Mesenchymal stem cell (in vitro differentiated cells and primary cell): ENCODE measurements at regions not wholly inside any gene's neighbourhood (a gene's known extent, or its start where the extent isn't known, plus 50 kb on each side); places are given as distances from the start of the nearest gene placed in this dataset.
"Not testable (repeated sequence)": the region's sequence is repeated elsewhere in the genome, so short reads cannot be mapped to it uniquely, and the experiment has no call there.

ENCODE experiments used
- DNase-seq: peaks from one replicate; pipeline ENCODE4 v3.0.0-alpha.2; 2013
- H2AFZ ChIP-seq: one replicate; pipeline ENCODE4 v1.6.1; 2013; ENCODE audit warnings: low read depth, mild to moderate bottlenecking, control low read depth, inconsistent platforms, low read length, moderate library complexity
- H2AK5ac ChIP-seq: 2 replicates; pipeline ENCODE4 v1.6.1; 2013; ENCODE audit warnings: low read length, moderate library complexity, mild to moderate bottlenecking, inconsistent platforms; ENCODE audit not compliant: severe bottlenecking
- H2BK120ac ChIP-seq: one replicate; pipeline ENCODE4 v1.6.1; 2013; ENCODE audit warnings: low read depth, mild to moderate bottlenecking, inconsistent platforms, low read length, moderate library complexity
- H2BK12ac ChIP-seq, 2 experiments: one replicate each; pipeline ENCODE4 v1.6.1; 2013; ENCODE audit warnings: inconsistent platforms in 2 of 2, low read length in 2 of 2, mild to moderate bottlenecking in 2 of 2, moderate library complexity in 2 of 2, control low read depth in 1 of 2
- H2BK15ac ChIP-seq: one replicate; pipeline ENCODE4 v1.6.1; 2013; ENCODE audit warnings: mild to moderate bottlenecking, low read depth, inconsistent platforms; ENCODE audit not compliant: poor library complexity, severe bottlenecking
- H2BK5ac ChIP-seq: 2 replicates; pipeline ENCODE4 v1.6.1; 2013; ENCODE audit warnings: low read depth, mild to moderate bottlenecking, low read length, control low read depth, inconsistent platforms; ENCODE audit not compliant: poor library complexity, severe bottlenecking
- H3K14ac ChIP-seq, 2 experiments: one replicate each; pipeline ENCODE4 v1.6.1; 2013; ENCODE audit warnings: inconsistent platforms in 2 of 2, low read length in 2 of 2, control low read depth in 1 of 2, mild to moderate bottlenecking in 1 of 2, moderate library complexity in 1 of 2
- H3K18ac ChIP-seq, 2 experiments: one replicate each; pipeline ENCODE4 v1.6.1; 2013; ENCODE audit warnings: inconsistent platforms in 2 of 2, low read length in 2 of 2, control low read depth in 1 of 2, low read depth in 1 of 2, mild to moderate bottlenecking in 1 of 2
- H3K23ac ChIP-seq, 2 experiments: one replicate each; pipeline ENCODE4 v1.6.1; 2013; ENCODE audit warnings: inconsistent platforms in 2 of 2, low read length in 2 of 2, mild to moderate bottlenecking in 2 of 2, moderate library complexity in 2 of 2, control low read depth in 1 of 2
- H3K27ac ChIP-seq: 2 replicates; pipeline ENCODE4 v1.5.1; 2013; ENCODE audit warnings: mild to moderate bottlenecking, moderate library complexity, low read length, control low read depth, inconsistent platforms; ENCODE audit not compliant: poor library complexity, severe bottlenecking
- H3K27me3 ChIP-seq, 2 experiments: 2 replicates each; pipeline versions ENCODE4 v1.6.1 to v1.7.0; 2013; ENCODE audit warnings: low read length in 2 of 2, mild to moderate bottlenecking in 2 of 2, moderate library complexity in 2 of 2, control low read depth in 1 of 2, inconsistent platforms in 1 of 2; ENCODE audit not compliant: control insufficient read depth in 1 of 2, insufficient read depth in 1 of 2
- H3K36me3 ChIP-seq, 2 experiments: 2 replicates each; pipeline versions ENCODE4 v1.6.1 to v1.7.0; 2013; ENCODE audit warnings: low read length in 2 of 2, control low read depth in 1 of 2, inconsistent platforms in 1 of 2, low read depth in 1 of 2, mild to moderate bottlenecking in 1 of 2; ENCODE audit not compliant: insufficient read depth in 2 of 2, control insufficient read depth in 1 of 2
- H3K4ac ChIP-seq, 2 experiments: one replicate each; pipeline ENCODE4 v1.6.1; 2013; ENCODE audit warnings: inconsistent platforms in 2 of 2, low read length in 2 of 2, mild to moderate bottlenecking in 2 of 2, moderate library complexity in 2 of 2, control low read depth in 1 of 2, low read depth in 1 of 2
- H3K4me1 ChIP-seq: 2 replicates; pipeline ENCODE4 v1.6.1; 2013; ENCODE audit warnings: low read depth, low read length, control low read depth; ENCODE audit not compliant: control insufficient read depth, insufficient read depth
- H3K4me2 ChIP-seq: 2 replicates; pipeline ENCODE4 v1.6.1; 2013; ENCODE audit warnings: low read length, mild to moderate bottlenecking, inconsistent platforms; ENCODE audit not compliant: poor library complexity, severe bottlenecking
- H3K4me3 ChIP-seq, 2 experiments: 2 replicates each; pipeline versions ENCODE4 v1.5.1 to v1.7.0; 2013; ENCODE audit warnings: low read length in 2 of 2, mild to moderate bottlenecking in 2 of 2, control low read depth in 1 of 2, low read depth in 1 of 2; ENCODE audit not compliant: insufficient read depth in 1 of 2
- H3K79me1 ChIP-seq: replicated peaks from 2 replicates; pipeline ENCODE4 v1.6.1; 2013; ENCODE audit warnings: mild to moderate bottlenecking, control low read depth, low read length, inconsistent platforms; ENCODE audit not compliant: poor library complexity, severe bottlenecking
- H3K9ac ChIP-seq: 2 replicates; pipeline ENCODE4 v1.7.0; 2013; ENCODE audit warnings: mild to moderate bottlenecking, low read length, moderate library complexity
- H3K9me3 ChIP-seq: 2 replicates; pipeline ENCODE4 v1.7.0; 2013; ENCODE audit warnings: mild to moderate bottlenecking, low read length; ENCODE audit not compliant: control insufficient read depth
- H4K8ac ChIP-seq: one replicate; pipeline ENCODE4 v1.6.1; 2013; ENCODE audit warnings: inconsistent platforms, mild to moderate bottlenecking, low read length, moderate library complexity
- H4K91ac ChIP-seq: one replicate; pipeline ENCODE4 v1.6.1; 2013; ENCODE audit warnings: mild to moderate bottlenecking, low read length, inconsistent platforms
- WGBS: methylation state at CpG from one replicate; pipeline ENCODE4 v1.1.7; 2013; ENCODE audit warnings: mixed read lengths; 5-methylcytosine and 5-hydroxymethylcytosine counted together

DNA sequence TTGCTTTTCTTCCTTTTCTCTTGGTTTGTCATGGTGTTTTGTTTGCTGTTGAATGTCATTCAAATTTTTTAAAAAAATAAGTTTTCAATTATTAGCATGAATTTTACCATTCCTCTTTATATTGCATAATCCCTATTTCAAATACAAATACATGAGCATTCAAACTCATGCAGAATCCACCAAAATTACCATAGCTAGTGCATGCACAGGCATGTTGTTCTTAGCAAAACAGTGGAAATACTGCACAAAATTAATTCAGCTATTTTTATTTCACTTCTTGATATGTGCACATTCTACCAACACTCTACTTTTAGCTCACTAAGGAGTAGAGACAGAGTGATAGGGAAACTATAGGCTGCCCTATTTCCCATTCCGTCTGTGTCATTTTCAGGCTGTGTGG, 670.1 kb upstream of the LRRN3 start:
- H2BK5ac ChIP-seq: no peak overlapping the region
- H3K36me3 ChIP-seq: no peaks in the 10 kb centered on the region
- no peak overlapping the region for H3K23ac ChIP-seq
- no peak overlapping the region for H3K4me2 ChIP-seq
- no peak for DNase-seq
- H3K4me3 ChIP-seq: no peak overlapping the region
- H3K9ac ChIP-seq: no peak overlapping the region
- no peak overlapping the region for H3K14ac ChIP-seq
- no peak overlapping the region for H4K91ac ChIP-seq
- no peaks in the 10 kb centered on the region for H3K27me3 ChIP-seq
- peaks cover 2% of the 10 kb centered on the region for H3K4me1 ChIP-seq
- H2AFZ ChIP-seq: no peak overlapping the region
- no peak overlapping the region for H2AK5ac ChIP-seq
- no peak overlapping the region for H2BK12ac ChIP-seq
- H3K4ac ChIP-seq: no peak overlapping the region
- H2BK120ac ChIP-seq: no peak overlapping the region
- H3K9me3 ChIP-seq: no peaks in the 10 kb centered on the region
- no peaks in the 10 kb centered on the region for H3K79me1 ChIP-seq
- H2BK15ac ChIP-seq: no peak overlapping the region
- no peak overlapping the region for H4K8ac ChIP-seq
- no peak overlapping the region for H3K27ac ChIP-seq
- WGBS: 100% methylated on average over 1 of the region's 1 CpG
- H3K18ac ChIP-seq: no peak overlapping the region

DNA sequence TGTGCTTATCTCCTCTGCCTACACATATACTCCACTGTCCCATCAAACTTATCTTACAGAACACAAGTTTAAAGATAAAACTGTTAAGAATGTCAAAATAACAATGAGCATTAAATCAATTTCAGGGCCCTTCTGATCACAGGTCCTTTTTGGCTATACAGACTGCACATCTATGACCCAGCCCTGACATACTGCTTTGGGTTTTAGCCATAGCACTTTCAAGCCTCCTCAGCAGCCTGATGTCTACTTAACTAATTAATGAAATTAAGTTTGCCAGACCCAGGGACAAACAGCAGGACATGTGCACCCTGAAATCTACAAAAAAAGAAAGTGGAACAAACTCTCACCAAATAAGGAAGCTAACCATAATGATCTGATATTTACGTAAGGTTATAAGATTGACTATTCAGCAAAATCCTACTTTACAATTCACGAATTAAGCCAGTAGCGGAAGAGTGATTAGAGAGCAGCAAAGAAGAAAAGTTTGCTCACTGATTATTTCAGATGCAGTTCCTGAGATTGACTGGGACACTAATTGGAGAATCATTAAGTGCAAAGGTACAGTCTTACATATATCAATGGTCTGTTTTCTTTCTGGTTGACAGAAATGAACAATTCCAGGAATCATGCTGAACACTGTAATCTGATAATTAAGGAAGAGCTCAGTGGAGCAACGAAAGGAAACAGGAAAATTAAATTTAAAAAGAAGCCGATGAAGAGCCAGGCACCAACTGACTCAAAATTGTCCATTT, 669.3 kb upstream of the LRRN3 start:
- no peak overlapping the region for H2BK120ac ChIP-seq
- H4K8ac ChIP-seq: no peak overlapping the region
- H3K23ac ChIP-seq: no peak overlapping the region
- no peak overlapping the region for H2BK15ac ChIP-seq
- H3K79me1 ChIP-seq: no peaks in the 10 kb centered on the region
- no peak overlapping the region for H3K18ac ChIP-seq
- H3K36me3 ChIP-seq: no peaks in the 10 kb centered on the region
- no peak overlapping the region for H3K4ac ChIP-seq
- H4K91ac ChIP-seq: no peak overlapping the region
- no peak overlapping the region for H2AK5ac ChIP-seq
- peaks cover 2% of the 10 kb centered on the region for H3K4me1 ChIP-seq
- no peak overlapping the region for H3K14ac ChIP-seq
- no peak overlapping the region for H2BK12ac ChIP-seq
- no peaks in the 10 kb centered on the region for H3K9me3 ChIP-seq
- H2BK5ac ChIP-seq: no peak overlapping the region
- H3K4me2 ChIP-seq: no peak overlapping the region
- no peak overlapping the region for H3K9ac ChIP-seq
- DNase-seq: no peak
- WGBS: 98% methylated on average over 4 of the region's 5 CpGs
- no peak overlapping the region for H2AFZ ChIP-seq
- no peak overlapping the region for H3K4me3 ChIP-seq
- no peak overlapping the region for H3K27ac ChIP-seq
- no peaks in the 10 kb centered on the region for H3K27me3 ChIP-seq

DNA sequence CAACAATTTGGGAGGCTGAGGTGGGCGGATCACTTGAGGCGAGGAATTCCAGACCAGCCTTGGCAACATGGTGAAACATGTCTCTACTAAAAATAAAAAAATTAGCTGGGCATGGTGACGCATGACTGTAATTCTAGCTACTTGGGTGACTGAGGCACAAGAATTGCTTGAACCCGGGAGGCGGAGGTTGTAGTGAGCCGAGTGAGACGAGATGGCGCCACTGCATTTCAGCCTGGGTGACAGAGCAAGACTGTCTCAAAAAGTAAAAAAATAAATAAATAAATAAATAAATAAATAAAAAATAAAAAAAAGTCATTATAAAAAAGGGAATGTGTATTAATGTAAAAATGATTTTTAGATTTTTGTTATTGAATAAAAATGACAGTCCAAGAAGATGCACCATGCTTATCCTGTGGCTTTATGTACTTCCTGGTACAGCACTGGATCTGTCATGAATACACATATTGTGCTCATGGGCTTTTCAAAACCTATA, 658.8 kb upstream of the LRRN3 start:
- H2BK5ac ChIP-seq: no peak overlapping the region
- H2BK120ac ChIP-seq: no peak overlapping the region
- no peak overlapping the region for H2AK5ac ChIP-seq
- no peaks in the 10 kb centered on the region for H3K4me1 ChIP-seq
- no peak overlapping the region for H2AFZ ChIP-seq
- no peak overlapping the region for H2BK12ac ChIP-seq
- no peak overlapping the region for H3K4me3 ChIP-seq
- whole genome bisulfite sequencing: 100% methylated on average over 4 of the region's 8 CpGs
- no peaks in the 10 kb centered on the region for H3K36me3 ChIP-seq
- DNase-seq: no peak
- H3K27me3 ChIP-seq: no peaks in the 10 kb centered on the region
- H3K9me3 ChIP-seq: no peaks in the 10 kb centered on the region
- no peak overlapping the region for H2BK15ac ChIP-seq
- no peak overlapping the region for H3K23ac ChIP-seq
- no peak overlapping the region for H3K14ac ChIP-seq
- no peak overlapping the region for H3K18ac ChIP-seq
- H3K9ac ChIP-seq: no peak overlapping the region
- no peak overlapping the region for H4K91ac ChIP-seq
- H3K4ac ChIP-seq: no peak overlapping the region
- no peaks in the 10 kb centered on the region for H3K79me1 ChIP-seq
- no peak overlapping the region for H3K27ac ChIP-seq
- H3K4me2 ChIP-seq: no peak overlapping the region
- no peak overlapping the region for H4K8ac ChIP-seq

DNA sequence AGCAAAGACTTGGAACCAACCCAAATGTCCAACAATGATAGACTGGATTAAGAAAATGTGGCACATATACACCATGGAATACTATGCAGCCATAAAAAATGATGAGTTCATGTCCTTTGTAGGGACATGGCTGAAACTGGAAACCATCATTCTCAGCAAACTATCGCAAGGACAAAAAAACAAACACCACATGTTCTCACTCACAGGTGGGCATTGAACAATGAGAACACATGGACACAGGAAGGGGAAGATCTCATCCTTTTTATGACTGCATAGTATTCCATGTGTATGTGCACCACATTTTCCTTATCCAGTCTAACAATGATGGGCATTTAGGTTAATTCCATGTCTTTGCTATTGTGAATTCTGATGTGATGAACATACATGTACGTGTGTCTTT, 652.0 kb upstream of the LRRN3 start:
- not testable (repeated sequence) for H3K4me2 ChIP-seq, H3K18ac ChIP-seq, H4K8ac ChIP-seq, H3K9ac ChIP-seq, H4K91ac ChIP-seq, H3K4me3 ChIP-seq, H2AFZ ChIP-seq, H2BK5ac ChIP-seq, H2BK120ac ChIP-seq, H3K14ac ChIP-seq, H3K9me3 ChIP-seq, H3K27ac ChIP-seq, H3K36me3 ChIP-seq, H3K27me3 ChIP-seq, H3K23ac ChIP-seq, H3K4ac ChIP-seq, H3K79me1 ChIP-seq, H2BK15ac ChIP-seq, H2BK12ac ChIP-seq, H2AK5ac ChIP-seq, DNase-seq, H3K4me1 ChIP-seq
- 80% methylated on average over 2 of the region's 2 CpGs for whole genome bisulfite sequencing
